Neural cell (in vitro differentiated cells): ENCODE measurements at regions not wholly inside any gene's neighbourhood (a gene's known extent, or its start where the extent isn't known, plus 50 kb on each side); places are given as distances from the start of the nearest gene placed in this dataset.

Experiments used
- EP300 ChIP-seq: fragments of 450-650 bp; conservative IDR thresholded peaks from 2 replicates; pipeline ENCODE4 v1.6.1; 2014; ENCODE audit warnings: antibody characterized with exemption, mild to moderate bottlenecking, moderate library complexity; ENCODE audit not compliant: poor library complexity, severe bottlenecking
- EZH2 ChIP-seq: fragments of 200-600, 300-800 bp; shearing (Covaris generic), sonication (generic); IDR thresholded peaks from 2 replicates; pipeline ENCODE4 v1.6.1; 2014; ENCODE audit warnings: antibody characterized with exemption, low read length, borderline replicate concordance, mild to moderate bottlenecking; ENCODE audit not compliant: insufficient read depth, poor library complexity, severe bottlenecking
- TF ChIP-seq, protein P1 (sequence below): fragments of 450-650 bp; IDR thresholded peaks from 2 replicates; pipeline ENCODE4 v1.5.1; 2014; ENCODE audit warnings: antibody characterized with exemption, mild to moderate bottlenecking, moderate library complexity; ENCODE audit not compliant: poor library complexity, severe bottlenecking
- TF ChIP-seq, protein P2 (sequence below): IDR thresholded peaks from 2 replicates; pipeline ENCODE4 v1.6.1; 2012; ENCODE audit warnings: borderline replicate concordance

DNA sequence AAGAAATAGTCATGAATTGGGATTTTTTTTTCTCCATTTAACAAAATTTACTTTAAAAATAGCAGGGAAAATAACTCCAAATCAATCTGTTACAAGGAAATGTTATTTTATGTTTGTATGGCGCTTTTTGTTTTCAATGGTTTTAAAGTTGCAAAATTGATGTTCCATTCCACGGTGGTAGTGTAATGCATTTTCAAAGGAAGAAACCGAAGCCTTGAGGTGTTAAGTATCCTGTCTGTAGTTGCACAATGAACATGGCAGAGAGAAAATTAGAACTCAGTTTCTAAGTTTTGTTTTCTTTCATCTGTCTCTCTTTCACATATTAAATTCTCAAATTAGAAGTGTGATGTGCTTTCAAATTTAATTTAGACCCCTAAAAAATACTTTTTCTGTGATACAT, 841.8 kb downstream of the USP25 start:
- TF ChIP-seq, protein P1, sequence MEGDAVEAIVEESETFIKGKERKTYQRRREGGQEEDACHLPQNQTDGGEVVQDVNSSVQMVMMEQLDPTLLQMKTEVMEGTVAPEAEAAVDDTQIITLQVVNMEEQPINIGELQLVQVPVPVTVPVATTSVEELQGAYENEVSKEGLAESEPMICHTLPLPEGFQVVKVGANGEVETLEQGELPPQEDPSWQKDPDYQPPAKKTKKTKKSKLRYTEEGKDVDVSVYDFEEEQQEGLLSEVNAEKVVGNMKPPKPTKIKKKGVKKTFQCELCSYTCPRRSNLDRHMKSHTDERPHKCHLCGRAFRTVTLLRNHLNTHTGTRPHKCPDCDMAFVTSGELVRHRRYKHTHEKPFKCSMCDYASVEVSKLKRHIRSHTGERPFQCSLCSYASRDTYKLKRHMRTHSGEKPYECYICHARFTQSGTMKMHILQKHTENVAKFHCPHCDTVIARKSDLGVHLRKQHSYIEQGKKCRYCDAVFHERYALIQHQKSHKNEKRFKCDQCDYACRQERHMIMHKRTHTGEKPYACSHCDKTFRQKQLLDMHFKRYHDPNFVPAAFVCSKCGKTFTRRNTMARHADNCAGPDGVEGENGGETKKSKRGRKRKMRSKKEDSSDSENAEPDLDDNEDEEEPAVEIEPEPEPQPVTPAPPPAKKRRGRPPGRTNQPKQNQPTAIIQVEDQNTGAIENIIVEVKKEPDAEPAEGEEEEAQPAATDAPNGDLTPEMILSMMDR: no peak
- TF ChIP-seq, protein P2, sequence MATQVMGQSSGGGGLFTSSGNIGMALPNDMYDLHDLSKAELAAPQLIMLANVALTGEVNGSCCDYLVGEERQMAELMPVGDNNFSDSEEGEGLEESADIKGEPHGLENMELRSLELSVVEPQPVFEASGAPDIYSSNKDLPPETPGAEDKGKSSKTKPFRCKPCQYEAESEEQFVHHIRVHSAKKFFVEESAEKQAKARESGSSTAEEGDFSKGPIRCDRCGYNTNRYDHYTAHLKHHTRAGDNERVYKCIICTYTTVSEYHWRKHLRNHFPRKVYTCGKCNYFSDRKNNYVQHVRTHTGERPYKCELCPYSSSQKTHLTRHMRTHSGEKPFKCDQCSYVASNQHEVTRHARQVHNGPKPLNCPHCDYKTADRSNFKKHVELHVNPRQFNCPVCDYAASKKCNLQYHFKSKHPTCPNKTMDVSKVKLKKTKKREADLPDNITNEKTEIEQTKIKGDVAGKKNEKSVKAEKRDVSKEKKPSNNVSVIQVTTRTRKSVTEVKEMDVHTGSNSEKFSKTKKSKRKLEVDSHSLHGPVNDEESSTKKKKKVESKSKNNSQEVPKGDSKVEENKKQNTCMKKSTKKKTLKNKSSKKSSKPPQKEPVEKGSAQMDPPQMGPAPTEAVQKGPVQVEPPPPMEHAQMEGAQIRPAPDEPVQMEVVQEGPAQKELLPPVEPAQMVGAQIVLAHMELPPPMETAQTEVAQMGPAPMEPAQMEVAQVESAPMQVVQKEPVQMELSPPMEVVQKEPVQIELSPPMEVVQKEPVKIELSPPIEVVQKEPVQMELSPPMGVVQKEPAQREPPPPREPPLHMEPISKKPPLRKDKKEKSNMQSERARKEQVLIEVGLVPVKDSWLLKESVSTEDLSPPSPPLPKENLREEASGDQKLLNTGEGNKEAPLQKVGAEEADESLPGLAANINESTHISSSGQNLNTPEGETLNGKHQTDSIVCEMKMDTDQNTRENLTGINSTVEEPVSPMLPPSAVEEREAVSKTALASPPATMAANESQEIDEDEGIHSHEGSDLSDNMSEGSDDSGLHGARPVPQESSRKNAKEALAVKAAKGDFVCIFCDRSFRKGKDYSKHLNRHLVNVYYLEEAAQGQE: no peak
- TF ChIP-seq EZH2 (no peak), EP300 (no peak)
